ENCODE measurements at regions not wholly inside any gene's neighbourhood (a gene's known extent, or its start where the extent isn't known, plus 50 kb on each side); places are given as distances from the start of the nearest gene placed in this dataset.

- CTCF ChIA-PET = no interaction called here
- H3K27ac Mint-ChIP-seq (ENCODE audit: unreplicated experiment) = no peak overlapping the region
- no peaks in the 10 kb centered on the region for H3K36me3 Mint-ChIP-seq (ENCODE audit: insufficient read depth, unreplicated experiment)
- no peak for TF ChIP-seq CTCF (IDR thresholded peaks at IDR 0.05; ENCODE audit: unreplicated experiment)
- H3K27me3 Mint-ChIP-seq (ENCODE audit: unreplicated experiment) = no peaks in the 10 kb centered on the region
- BruUV-seq (replicated peaks) = no TSS peak
- H3K4me3 Mint-ChIP-seq (ENCODE audit: low read depth, unreplicated experiment) = no peak overlapping the region
- intact Hi-C loops (cut with micrococcal nuclease; ENCODE audit: unreplicated experiment) = no loop called here
- H3K4me1 Mint-ChIP-seq (ENCODE audit: low read depth, unreplicated experiment) = no peaks in the 10 kb centered on the region
- DNase-seq = no peak
- H3K9me3 Mint-ChIP-seq (ENCODE audit: low read depth, unreplicated experiment) = no peaks in the 10 kb centered on the region
These were observed 56.0 kb upstream of the LRPPRC start for GRCh38 chr2:44051593-44052347.

GRCh38 chr2:44052584-44052983, 56.8 kb upstream of the LRPPRC start:
- no peaks in the 10 kb centered on the region for H3K36me3 Mint-ChIP-seq (ENCODE audit: insufficient read depth, unreplicated experiment)
- no peaks in the 10 kb centered on the region for H3K27me3 Mint-ChIP-seq (ENCODE audit: unreplicated experiment)
- H3K27ac Mint-ChIP-seq (ENCODE audit: unreplicated experiment) = no peak overlapping the region
- TF ChIP-seq CTCF (IDR thresholded peaks at IDR 0.05; ENCODE audit: unreplicated experiment) = no peak
- CTCF ChIA-PET = interaction anchor here (0.7 kb wide), 1 partner anchor 162 kb away, joined by 3 read pairs; no protein-coding TSS in a partner anchor
- no peaks in the 10 kb centered on the region for H3K4me1 Mint-ChIP-seq (ENCODE audit: low read depth, unreplicated experiment)
- no peak for DNase-seq
- no TSS peak for BruUV-seq (replicated peaks)
- intact Hi-C loops (cut with micrococcal nuclease; ENCODE audit: unreplicated experiment) = no loop called here
- H3K9me3 Mint-ChIP-seq (ENCODE audit: low read depth, unreplicated experiment) = no peaks in the 10 kb centered on the region
- H3K4me3 Mint-ChIP-seq (ENCODE audit: low read depth, unreplicated experiment) = no peak overlapping the region

- Mint-ChIP-seq H3K9me3 (ENCODE audit: low read depth, unreplicated experiment) (no peaks in the 10 kb centered on the region), H3K4me1 (ENCODE audit: low read depth, unreplicated experiment) (no peaks in the 10 kb centered on the region), H3K4me3 (ENCODE audit: low read depth, unreplicated experiment) (no peak overlapping the region), H3K27me3 (ENCODE audit: unreplicated experiment) (no peaks in the 10 kb centered on the region), H3K27ac (ENCODE audit: unreplicated experiment) (no peak overlapping the region), H3K36me3 (ENCODE audit: insufficient read depth, unreplicated experiment) (no peaks in the 10 kb centered on the region)
- DNase-seq = no peak
- no peak for TF ChIP-seq CTCF (IDR thresholded peaks at IDR 0.05; ENCODE audit: unreplicated experiment)
- intact Hi-C loops (cut with micrococcal nuclease; ENCODE audit: unreplicated experiment) = no loop called here
- no TSS peak for BruUV-seq (replicated peaks)
- CTCF ChIA-PET = interaction anchor here (0.7 kb wide), 1 partner anchor 162 kb away, joined by 3 read pairs; no protein-coding TSS in a partner anchor
These were observed 57.3 kb upstream of the LRPPRC start for GRCh38 chr2:44053052-44053451.

- intact Hi-C loops (cut with micrococcal nuclease; ENCODE audit: unreplicated experiment) = no loop called here
- Mint-ChIP-seq H3K4me1 (ENCODE audit: low read depth, unreplicated experiment) (no peaks in the 10 kb centered on the region), H3K36me3 (ENCODE audit: insufficient read depth, unreplicated experiment) (no peaks in the 10 kb centered on the region), H3K9me3 (ENCODE audit: low read depth, unreplicated experiment) (no peaks in the 10 kb centered on the region), H3K27ac (ENCODE audit: unreplicated experiment) (no peak overlapping the region), H3K4me3 (ENCODE audit: low read depth, unreplicated experiment) (no peak overlapping the region), H3K27me3 (ENCODE audit: unreplicated experiment) (no peaks in the 10 kb centered on the region)
- no peak for DNase-seq
- no TSS peak for BruUV-seq (replicated peaks)
- CTCF ChIA-PET = interaction anchor here (0.7 kb wide), 2 partner anchors 19 to 1343 kb away, joined by 3 to 4 read pairs; no protein-coding TSS in a partner anchor
- no peak for TF ChIP-seq CTCF (IDR thresholded peaks at IDR 0.05; ENCODE audit: unreplicated experiment)
These were observed 57.7 kb upstream of the LRPPRC start for GRCh38 chr2:44053456-44053855.
